SH-SY5Y (cell line): ENCODE measurements at regions not wholly inside any gene's neighbourhood (a gene's known extent, or its start where the extent isn't known, plus 50 kb on each side); places are given as distances from the start of the nearest gene placed in this dataset.

Experiments used
- GATA2 ChIP-seq: IDR thresholded peaks from 2 replicates; pipeline ENCODE4 v1.6.1; 2011; ENCODE audit warnings: mild to moderate bottlenecking, low read depth, low read length
- GATA3 ChIP-seq: IDR thresholded peaks from 2 replicates; pipeline ENCODE4 v1.6.1; 2011; ENCODE audit warnings: low read depth, mild to moderate bottlenecking, low read length, moderate library complexity

DNA sequence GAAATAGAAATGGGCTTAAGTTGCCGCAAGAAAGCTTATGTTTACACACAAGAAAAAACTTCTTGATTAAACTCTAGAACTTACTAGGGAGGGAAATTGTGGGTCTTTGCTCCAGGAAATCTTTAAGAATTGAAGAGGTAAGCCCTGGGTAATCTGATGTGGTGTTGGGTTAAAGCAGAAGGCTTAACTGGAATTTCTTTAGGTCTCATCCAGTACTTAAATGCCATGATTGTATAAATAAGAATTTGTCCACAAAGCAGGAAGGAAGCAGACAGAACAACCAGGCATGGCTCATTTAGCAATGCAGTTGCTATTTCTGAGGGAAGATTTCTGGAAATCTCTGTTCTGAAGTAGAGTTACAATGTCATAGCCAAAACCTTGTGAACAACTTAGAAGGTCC, 360.4 kb downstream of the KLF5 start:
- TF ChIP-seq GATA3 (no peak), GATA2 (no peak)
